Calu3 (cell line): ENCODE measurements at regions not wholly inside any gene's neighbourhood (a gene's known extent, or its start where the extent isn't known, plus 50 kb on each side); places are given as distances from the start of the nearest gene placed in this dataset.

Experiments used
- BruUV-seq: library from RNA; stranded (reverse); fragments of 400-500 nt; replicated peaks from 2 replicates; lab custom pipeline; 2021; lab: Mats Ljungman, UMichigan
- CTCF ChIA-PET: fragments of 300-600 bp; sonication (Branson Sonifier 250); formaldehyde crosslinking; loops from one replicate; lab custom pipeline; 2022; ENCODE audit warnings: antibody characterized with exemption; lab: Charles Lee
- DNase-seq: peaks from one replicate; pipeline ENCODE4 v3.0.0; 2022
- H3K27ac Mint-ChIP-seq: one replicate; pipeline ENCODE4 v1.8.0; 2022; ENCODE audit warnings: mixed read lengths; ENCODE audit not compliant: unreplicated experiment
- H3K27me3 Mint-ChIP-seq: one replicate; pipeline ENCODE4 v1.8.0; 2022; ENCODE audit warnings: mixed read lengths; ENCODE audit not compliant: unreplicated experiment
- H3K36me3 Mint-ChIP-seq: one replicate; pipeline ENCODE4 v1.8.0; 2022; ENCODE audit warnings: mild to moderate bottlenecking, moderate library complexity, mixed read lengths; ENCODE audit not compliant: insufficient read depth, unreplicated experiment
- H3K4me1 Mint-ChIP-seq: one replicate; pipeline ENCODE4 v1.8.0; 2022; ENCODE audit warnings: mild to moderate bottlenecking, low read depth, mixed read lengths; ENCODE audit not compliant: unreplicated experiment
- H3K4me3 Mint-ChIP-seq: one replicate; pipeline ENCODE4 v1.8.0; 2022; ENCODE audit warnings: mild to moderate bottlenecking, low read depth, moderate library complexity, mixed read lengths; ENCODE audit not compliant: unreplicated experiment
- H3K9me3 Mint-ChIP-seq: one replicate; pipeline ENCODE4 v1.8.0; 2022; ENCODE audit warnings: low read depth, mixed read lengths; ENCODE audit not compliant: unreplicated experiment
- intact Hi-C: fragments of 100-400 bp; cut with micrococcal nuclease; formaldehyde crosslinking; loops from one replicate; pipeline ENCODE4 v1.10.0; 2022; ENCODE audit not compliant: unreplicated experiment
- TF ChIP-seq, protein P1 (sequence below): fragments of 200-600 bp; IDR thresholded peaks from one replicate; pipeline ENCODE4 v1.8.0; 2022; ENCODE audit warnings: antibody characterized with exemption; ENCODE audit not compliant: unreplicated experiment

DNA sequence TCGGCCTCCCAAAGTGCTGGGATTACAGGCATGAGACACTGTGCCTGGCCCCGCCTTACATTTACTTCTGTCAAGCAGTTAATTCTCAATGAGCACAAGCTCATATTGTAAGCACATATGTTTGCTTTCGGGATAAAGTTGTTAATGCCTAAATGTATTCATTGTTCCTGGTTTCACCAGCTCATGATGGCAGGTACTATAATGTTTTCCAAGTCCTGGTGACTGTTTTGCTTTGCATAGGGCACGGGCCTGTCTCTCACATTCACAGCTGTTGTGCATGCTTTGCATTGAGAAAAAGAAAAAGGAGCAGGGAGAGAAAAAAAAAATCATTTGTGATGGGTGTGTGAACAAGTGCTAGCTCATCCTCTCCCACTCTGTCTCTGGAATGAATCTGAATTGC is 661.2 kb upstream of the TENM3 start:
- H3K27me3 Mint-ChIP-seq, result no peaks in the 10 kb centered on the region
- no peak overlapping the region for H3K27ac Mint-ChIP-seq

DNA sequence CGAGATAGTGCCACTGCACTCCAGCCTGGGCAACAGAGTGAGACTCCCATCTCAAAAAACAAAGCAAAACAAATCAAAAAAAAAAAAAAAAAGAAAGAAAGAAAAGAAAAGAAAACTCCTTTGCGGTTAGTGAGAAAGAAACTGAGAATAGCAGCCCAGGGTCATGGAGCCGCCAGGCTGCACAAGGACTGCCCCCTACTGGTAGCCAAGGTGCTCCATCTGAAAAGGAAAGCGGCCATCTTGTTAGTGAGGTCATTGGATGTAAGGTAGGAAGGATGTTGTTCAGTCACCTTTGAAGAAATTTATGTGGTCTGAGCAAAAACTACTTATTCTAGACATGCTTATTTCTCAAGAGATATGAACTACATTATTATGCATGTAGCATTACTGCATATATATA is 660.6 kb upstream of the TENM3 start:
- no peaks in the 10 kb centered on the region for H3K36me3 Mint-ChIP-seq
- BruUV-seq, result no TSS peak
- CTCF ChIA-PET, result no interaction called here
- H3K4me3 Mint-ChIP-seq, result no peak overlapping the region
- intact Hi-C loops, result no loop called here
- peaks cover 5% of the 10 kb centered on the region for H3K9me3 Mint-ChIP-seq
- no peaks in the 10 kb centered on the region for H3K27me3 Mint-ChIP-seq
- DNase-seq, result no peak
- H3K27ac Mint-ChIP-seq, result no peak overlapping the region
- H3K4me1 Mint-ChIP-seq, result no peaks in the 10 kb centered on the region
- TF ChIP-seq, protein P1, sequence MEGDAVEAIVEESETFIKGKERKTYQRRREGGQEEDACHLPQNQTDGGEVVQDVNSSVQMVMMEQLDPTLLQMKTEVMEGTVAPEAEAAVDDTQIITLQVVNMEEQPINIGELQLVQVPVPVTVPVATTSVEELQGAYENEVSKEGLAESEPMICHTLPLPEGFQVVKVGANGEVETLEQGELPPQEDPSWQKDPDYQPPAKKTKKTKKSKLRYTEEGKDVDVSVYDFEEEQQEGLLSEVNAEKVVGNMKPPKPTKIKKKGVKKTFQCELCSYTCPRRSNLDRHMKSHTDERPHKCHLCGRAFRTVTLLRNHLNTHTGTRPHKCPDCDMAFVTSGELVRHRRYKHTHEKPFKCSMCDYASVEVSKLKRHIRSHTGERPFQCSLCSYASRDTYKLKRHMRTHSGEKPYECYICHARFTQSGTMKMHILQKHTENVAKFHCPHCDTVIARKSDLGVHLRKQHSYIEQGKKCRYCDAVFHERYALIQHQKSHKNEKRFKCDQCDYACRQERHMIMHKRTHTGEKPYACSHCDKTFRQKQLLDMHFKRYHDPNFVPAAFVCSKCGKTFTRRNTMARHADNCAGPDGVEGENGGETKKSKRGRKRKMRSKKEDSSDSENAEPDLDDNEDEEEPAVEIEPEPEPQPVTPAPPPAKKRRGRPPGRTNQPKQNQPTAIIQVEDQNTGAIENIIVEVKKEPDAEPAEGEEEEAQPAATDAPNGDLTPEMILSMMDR, result no peak

More for the DNA sequence above, 661.2 kb upstream of the TENM3 start:
- TF ChIP-seq, protein P1, result no peak
- intact Hi-C loops, result no loop called here
- no peak for DNase-seq
- CTCF ChIA-PET, result no interaction called here
- Mint-ChIP-seq H3K4me1 (no peaks in the 10 kb centered on the region), H3K4me3 (no peak overlapping the region), H3K36me3 (no peaks in the 10 kb centered on the region), H3K9me3 (peaks cover 3% of the 10 kb centered on the region)
- BruUV-seq, result no TSS peak

DNA sequence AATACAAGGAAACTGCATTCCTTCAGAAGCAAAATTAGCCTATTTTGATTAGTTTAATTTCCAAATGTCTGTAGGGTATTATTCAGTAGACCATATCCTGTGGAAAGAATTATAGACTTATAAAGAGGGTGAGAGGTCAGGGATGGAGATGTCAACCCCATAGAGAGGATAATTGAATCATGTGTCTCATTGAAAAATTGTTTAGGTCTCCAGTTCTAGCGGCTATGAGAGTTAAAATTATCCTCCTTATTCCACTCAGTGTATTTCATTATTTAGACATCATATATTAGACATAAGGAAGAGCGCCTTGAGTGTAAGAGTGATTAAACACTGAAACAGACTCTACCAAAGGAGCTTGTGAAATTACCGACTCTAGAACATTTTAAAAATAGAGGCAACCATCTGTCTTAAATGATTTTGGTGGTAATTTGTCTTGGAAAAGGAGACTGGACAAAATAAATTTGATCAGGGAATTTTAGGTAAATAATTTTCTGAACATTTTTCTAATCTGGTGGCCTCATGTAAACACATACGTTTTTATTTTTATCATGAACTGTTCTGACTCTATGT is 654.4 kb upstream of the TENM3 start:
- H3K4me1 Mint-ChIP-seq, result no peaks in the 10 kb centered on the region
- H3K36me3 Mint-ChIP-seq, result no peaks in the 10 kb centered on the region
- TF ChIP-seq, protein P1, result no peak
- CTCF ChIA-PET, result no interaction called here
- intact Hi-C loops, result no loop called here
- peaks cover 5% of the 10 kb centered on the region for H3K9me3 Mint-ChIP-seq
- no peak overlapping the region for H3K27ac Mint-ChIP-seq
- DNase-seq, result no peak
- no TSS peak for BruUV-seq
- no peaks in the 10 kb centered on the region for H3K27me3 Mint-ChIP-seq
- no peak overlapping the region for H3K4me3 Mint-ChIP-seq

DNA sequence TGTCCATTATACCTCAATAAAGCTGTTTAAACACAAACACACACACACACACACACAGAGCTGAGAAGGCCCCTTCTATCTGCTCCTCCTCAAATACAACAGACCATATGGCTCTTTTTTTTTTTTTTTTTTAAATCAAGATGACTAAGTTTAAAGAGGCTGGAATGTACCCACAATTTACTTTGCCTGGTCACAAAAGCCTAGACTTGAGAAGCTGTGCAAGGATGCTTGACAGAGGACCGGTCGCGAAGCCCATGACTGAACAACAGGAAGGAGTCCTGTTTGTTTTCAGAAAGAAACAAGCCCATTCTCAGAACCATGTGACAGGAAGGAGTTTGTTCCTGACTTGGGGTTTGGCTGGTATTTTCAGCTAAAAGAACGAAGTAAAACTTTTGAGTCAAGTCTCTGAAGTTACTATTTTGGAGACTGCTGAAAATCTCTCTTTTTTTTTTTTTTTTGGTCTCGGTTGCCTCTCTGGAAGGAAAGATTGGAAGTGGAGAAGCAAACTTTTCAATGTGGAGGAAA is 650.9 kb upstream of the TENM3 start:
- CTCF ChIA-PET, result interaction anchor here (0.6 kb wide), 1 partner anchor 1117 kb away, joined by 3 read pairs; no protein-coding TSS in a partner anchor
- intact Hi-C loops, result no loop called here
- TF ChIP-seq, protein P1, result no peak
- Mint-ChIP-seq H3K9me3 (peaks cover 5% of the 10 kb centered on the region), H3K4me3 (no peak overlapping the region), H3K27ac (no peak overlapping the region), H3K36me3 (no peaks in the 10 kb centered on the region), H3K27me3 (no peaks in the 10 kb centered on the region), H3K4me1 (no peaks in the 10 kb centered on the region)
- no peak for DNase-seq
- no TSS peak for BruUV-seq
